Stimulated activated CD8-positive, alpha-beta memory T cell treated with anti-CD3 and anti-CD28 coated beads, Interleukin-4, amount 100 ng/mL, for 48 hours (primary cell): ENCODE measurements at regions not wholly inside any gene's neighbourhood (a gene's known extent, or its start where the extent isn't known, plus 50 kb on each side); places are given as distances from the start of the nearest gene placed in this dataset.
"Not testable (repeated sequence)": the region's sequence is repeated elsewhere in the genome, so short reads cannot be mapped to it uniquely, and the experiment has no call there.

Source experiments
- DNase-seq: peaks from one replicate; pipeline ENCODE4 v3.0.0-alpha.2; 2020

GRCh38 chr3:197459571-197459970 is 96.2 kb downstream of the BDH1 start:
- peak; percentile 56 for DNase-seq

GRCh38 chr3:197458906-197459470 is 96.8 kb downstream of the BDH1 start:
- DNase-seq, result no peak

- DNase-seq, result peak; percentile 42
Measured at GRCh38 chr3:197458179-197458707, 97.5 kb downstream of the BDH1 start.

GRCh38 chr3:197456261-197457091 is 99.3 kb downstream of the BDH1 start:
- DNase-seq, result peak; percentile 72

GRCh38 chr3:197454841-197455240 is 100.9 kb downstream of the BDH1 start:
- DNase-seq, result not testable (repeated sequence)

GRCh38 chr3:197454014-197454413 is 101.8 kb downstream of the BDH1 start:
- no peak for DNase-seq

GRCh38 chr3:197450810-197451209 is 105.0 kb downstream of the BDH1 start:
- no peak for DNase-seq

GRCh38 chr3:197450308-197450707 is 105.5 kb downstream of the BDH1 start:
- no peak for DNase-seq

GRCh38 chr3:197449181-197449580 is 106.6 kb downstream of the BDH1 start:
- not testable (repeated sequence) for DNase-seq

GRCh38 chr3:197447781-197448180 is 108.0 kb downstream of the BDH1 start:
- DNase-seq, result not testable (repeated sequence)

GRCh38 chr3:197447057-197447456 is 108.7 kb downstream of the BDH1 start:
- no peak for DNase-seq

- no peak for DNase-seq
Measured at GRCh38 chr3:197446700-197447056, 109.1 kb downstream of the BDH1 start.

GRCh38 chr3:197445896-197446699 is 109.7 kb downstream of the BDH1 start:
- no peak for DNase-seq

- no peak for DNase-seq
Measured at GRCh38 chr3:197444793-197445379, 110.9 kb downstream of the BDH1 start.

GRCh38 chr3:197443506-197443905 is 112.3 kb downstream of the BDH1 start:
- DNase-seq, result no peak

- no peak for DNase-seq
Measured at GRCh38 chr3:197440717-197441303, 115.0 kb downstream of the BDH1 start.

GRCh38 chr3:197438906-197439305 is 116.9 kb downstream of the BDH1 start:
- no peak for DNase-seq

GRCh38 chr3:197435426-197435825 is 120.3 kb downstream of the BDH1 start:
- no peak for DNase-seq

- no peak for DNase-seq
Measured at GRCh38 chr3:197434830-197435229, 120.9 kb downstream of the BDH1 start.

- no peak for DNase-seq
Measured at GRCh38 chr3:197432384-197433127, 123.2 kb downstream of the BDH1 start.

GRCh38 chr3:197431346-197431910 is 124.3 kb downstream of the BDH1 start:
- DNase-seq, result no peak

GRCh38 chr3:197430934-197431333 is 124.8 kb downstream of the BDH1 start:
- no peak for DNase-seq
